Endothelial cell of umbilical vein (primary cell): ENCODE measurements at regions not wholly inside any gene's neighbourhood (a gene's known extent, or its start where the extent isn't known, plus 50 kb on each side); places are given as distances from the start of the nearest gene placed in this dataset.

Experiments
- BruUV-seq: library from RNA; stranded (reverse); fragments of 400-500 nt; replicated peaks from 2 replicates; lab custom pipeline; 2021; lab: Mats Ljungman, UMichigan
- CTCF ChIA-PET: fragments of 300-600, 350-600 bp; sonication (Branson Sonifier 250); formaldehyde crosslinking; loops from one replicate; lab custom pipeline; 2021; ENCODE audit warnings: antibody characterized with exemption, inconsistent platforms; lab: Charles Lee
- POLR2A ChIA-PET: fragments of 300-600, 350-600 bp; sonication (Branson Sonifier 250); formaldehyde crosslinking; loops from one replicate; lab custom pipeline; 2021; ENCODE audit warnings: antibody characterized with exemption, inconsistent platforms; lab: Charles Lee
- DNase-seq: peaks from one replicate; pipeline ENCODE4 v3.0.0-alpha.2; 2011; ENCODE audit warnings: low read depth, low spot score
- FAIRE-seq: peaks from 2 replicates; lab custom pipeline; 2011; peaks lifted over from hg19 to GRCh38; lab: Jason Lieb, UNC
- H2AFZ ChIP-seq: 2 replicates; pipeline ENCODE4 v1.6.0; 2012; ENCODE audit warnings: low read depth, low read length, control low read depth, inconsistent platforms
- H3K27ac ChIP-seq: 2 replicates; pipeline ENCODE4 v1.5.1; 2011; ENCODE audit warnings: low read depth, mild to moderate bottlenecking, control low read depth, low read length, moderate library complexity; ENCODE audit not compliant: insufficient read depth
- H3K27me3 ChIP-seq, 2 experiments: 2 replicates each; pipeline versions ENCODE4 v1.6.0 to v1.6.1; 2011; ENCODE audit warnings: low read length in 2 of 2, mixed read lengths in 1 of 2; ENCODE audit not compliant: control insufficient read depth in 2 of 2, insufficient read depth in 2 of 2
- H3K36me3 ChIP-seq, 2 experiments: 2 replicates in 1 of 2; 3 replicates in 1 of 2; pipeline ENCODE4 v1.5.1; 2011; ENCODE audit warnings: low read length in 2 of 2, mild to moderate bottlenecking in 1 of 2, moderate library complexity in 1 of 2; ENCODE audit not compliant: control insufficient read depth in 2 of 2, insufficient read depth in 2 of 2; ENCODE audit errors: extremely low read depth in 1 of 2
- H3K4me1 ChIP-seq: 3 replicates; pipeline ENCODE4 v1.5.1; 2011; ENCODE audit warnings: mild to moderate bottlenecking, low read length; ENCODE audit not compliant: control insufficient read depth, insufficient read depth; ENCODE audit errors: extremely low read depth
- H3K4me2 ChIP-seq: 2 replicates; pipeline ENCODE4 v1.6.1; 2011; ENCODE audit warnings: low read length, control low read depth, mixed read lengths; ENCODE audit not compliant: insufficient read depth
- H3K4me3 ChIP-seq, 3 experiments: fragments of 200-600 bp in 1 of 3; sonication (generic), shearing (Covaris generic) in 1 of 3; replicated peaks in 1 of 3; 2 replicates each; pipeline ENCODE4 v1.5.1; 2011 to 2016; ENCODE audit warnings: control low read depth in 3 of 3, low read length in 3 of 3, mild to moderate bottlenecking in 2 of 3, inconsistent platforms in 1 of 3, low read depth in 1 of 3, moderate library complexity in 1 of 3; ENCODE audit not compliant: insufficient read depth in 1 of 3
- H3K79me2 ChIP-seq: 2 replicates; pipeline ENCODE4 v1.6.0; 2012; ENCODE audit warnings: low read length, inconsistent platforms; ENCODE audit not compliant: control insufficient read depth, insufficient read depth
- H3K9ac ChIP-seq: replicated peaks from 2 replicates; pipeline ENCODE3; 2011; ENCODE audit warnings: low read length, control low read depth; ENCODE audit not compliant: insufficient read depth; ENCODE audit errors: extremely low read depth
- H3K9me1 ChIP-seq: replicated peaks from 3 replicates; pipeline ENCODE4 v1.6.0; 2011; ENCODE audit warnings: mild to moderate bottlenecking, low read length; ENCODE audit not compliant: control insufficient read depth, insufficient read depth; ENCODE audit errors: extremely low read depth
- H3K9me3 ChIP-seq: replicated peaks from 2 replicates; pipeline ENCODE4 v1.5.1; 2012; ENCODE audit warnings: low read length, inconsistent platforms; ENCODE audit not compliant: control insufficient read depth, insufficient read depth
- H4K20me1 ChIP-seq: replicated peaks from 2 replicates; pipeline ENCODE3; 2011; ENCODE audit warnings: mild to moderate bottlenecking, low read length; ENCODE audit not compliant: control insufficient read depth, insufficient read depth; ENCODE audit errors: extremely low read depth
- EZH2 ChIP-seq: IDR thresholded peaks from 2 replicates; pipeline ENCODE4 v1.6.1; 2012; ENCODE audit warnings: borderline replicate concordance, low read depth, mild to moderate bottlenecking, moderate library complexity, low read length, inconsistent platforms; ENCODE audit not compliant: severe bottlenecking
- FOS ChIP-seq: IDR thresholded peaks from 2 replicates; pipeline ENCODE4 v1.6.1; 2011; ENCODE audit warnings: mild to moderate bottlenecking, low read length, moderate library complexity, borderline replicate concordance; ENCODE audit not compliant: insufficient read depth
- GATA2 ChIP-seq: IDR thresholded peaks from 2 replicates; pipeline ENCODE4 v1.7.0; 2011; ENCODE audit warnings: low read depth, mild to moderate bottlenecking, moderate library complexity, mixed read lengths, low read length; ENCODE audit not compliant: insufficient read length, insufficient read depth
- JUN ChIP-seq: IDR thresholded peaks from 2 replicates; pipeline ENCODE4 v1.6.1; 2011; ENCODE audit warnings: borderline replicate concordance, low read depth; ENCODE audit not compliant: insufficient read length, insufficient read depth
- MYC ChIP-seq: IDR thresholded peaks from one replicate; pipeline ENCODE4 v1.6.1; 2011; ENCODE audit warnings: mild to moderate bottlenecking, low read depth, low read length
- POLR2A ChIP-seq: IDR thresholded peaks from 2 replicates; pipeline ENCODE4 v1.6.1; 2012; ENCODE audit warnings: low read depth, mild to moderate bottlenecking, control low read depth, low read length
- POLR2AphosphoS5 ChIP-seq: IDR thresholded peaks from 2 replicates; pipeline ENCODE4 v1.6.1; 2012; ENCODE audit warnings: low read depth, mild to moderate bottlenecking, control low read depth, low read length, moderate library complexity; ENCODE audit not compliant: insufficient read depth
- dilution Hi-C: fragments of 300-500 bp; cut with MboI; formaldehyde crosslinking; loops from one replicate; pipeline ENCODE4 v1.15.0; 2019; ENCODE audit warnings: low sequenced_read_pairs; ENCODE audit not compliant: extremely low pct_ligation_motif_present
- intact Hi-C: fragments of 100-400 bp; cut with micrococcal nuclease; formaldehyde crosslinking; loops from one replicate; pipeline ENCODE4 v1.10.0; 2022
- TF ChIP-seq, protein P1 (sequence below), 2 donors: IDR thresholded peaks; 1 replicate in 1 of 2; 2 replicates in 1 of 2; pipeline ENCODE4 v1.5.1; 2011; ENCODE audit warnings: low read length in 2 of 2, mild to moderate bottlenecking in 2 of 2, moderate library complexity in 2 of 2, control low read depth in 1 of 2, inconsistent platforms in 1 of 2, low read depth in 1 of 2; ENCODE audit not compliant: insufficient read depth in 1 of 2; ENCODE audit errors: extremely low read depth in 1 of 2
- TF ChIP-seq, protein P2 (sequence below): IDR thresholded peaks from 2 replicates; pipeline ENCODE4 v1.6.1; 2011; ENCODE audit not compliant: insufficient read depth, insufficient read length

DNA sequence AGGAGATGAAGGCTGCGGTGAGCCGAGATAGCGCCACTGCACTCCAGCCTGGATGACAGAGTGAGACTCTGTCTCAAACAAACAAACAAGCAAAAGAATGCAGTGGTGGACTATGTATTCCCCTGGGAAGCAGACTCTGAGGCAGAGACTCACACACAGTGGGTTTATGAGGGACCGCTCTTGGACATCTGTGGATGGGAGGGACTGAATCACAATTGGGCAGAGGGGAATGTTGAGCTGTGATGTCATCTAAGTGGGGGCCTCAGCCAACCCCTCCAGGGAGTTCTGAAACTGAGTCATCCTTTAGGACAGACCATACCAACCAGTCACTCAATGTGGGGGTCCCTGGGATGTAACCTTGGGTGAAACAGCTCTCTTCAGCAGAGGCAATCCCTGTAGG lies 151.0 kb downstream of the SUDS3 start:
- no peak overlapping the region for H3K9ac ChIP-seq
- H3K9me3 ChIP-seq = peaks cover 2% of the 10 kb centered on the region
- H2AFZ ChIP-seq = no peak overlapping the region
- no peak overlapping the region for H3K27ac ChIP-seq
- no peaks in the 10 kb centered on the region for H3K36me3 ChIP-seq
- dilution Hi-C loops = no loop called here
- no peak for TF ChIP-seq GATA2
- no peak for TF ChIP-seq FOS
- TF ChIP-seq POLR2AphosphoS5 = no peak
- no peak for TF ChIP-seq EZH2
- TF ChIP-seq, protein P1, sequence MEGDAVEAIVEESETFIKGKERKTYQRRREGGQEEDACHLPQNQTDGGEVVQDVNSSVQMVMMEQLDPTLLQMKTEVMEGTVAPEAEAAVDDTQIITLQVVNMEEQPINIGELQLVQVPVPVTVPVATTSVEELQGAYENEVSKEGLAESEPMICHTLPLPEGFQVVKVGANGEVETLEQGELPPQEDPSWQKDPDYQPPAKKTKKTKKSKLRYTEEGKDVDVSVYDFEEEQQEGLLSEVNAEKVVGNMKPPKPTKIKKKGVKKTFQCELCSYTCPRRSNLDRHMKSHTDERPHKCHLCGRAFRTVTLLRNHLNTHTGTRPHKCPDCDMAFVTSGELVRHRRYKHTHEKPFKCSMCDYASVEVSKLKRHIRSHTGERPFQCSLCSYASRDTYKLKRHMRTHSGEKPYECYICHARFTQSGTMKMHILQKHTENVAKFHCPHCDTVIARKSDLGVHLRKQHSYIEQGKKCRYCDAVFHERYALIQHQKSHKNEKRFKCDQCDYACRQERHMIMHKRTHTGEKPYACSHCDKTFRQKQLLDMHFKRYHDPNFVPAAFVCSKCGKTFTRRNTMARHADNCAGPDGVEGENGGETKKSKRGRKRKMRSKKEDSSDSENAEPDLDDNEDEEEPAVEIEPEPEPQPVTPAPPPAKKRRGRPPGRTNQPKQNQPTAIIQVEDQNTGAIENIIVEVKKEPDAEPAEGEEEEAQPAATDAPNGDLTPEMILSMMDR (IDR thresholded peaks at IDR 0.05; ENCODE audit: extremely low read depth in 1 of 2, insufficient read depth in 1 of 2, low read depth in 1 of 2, low read length in 2 of 2) = no peak
- TF ChIP-seq, protein P2, sequence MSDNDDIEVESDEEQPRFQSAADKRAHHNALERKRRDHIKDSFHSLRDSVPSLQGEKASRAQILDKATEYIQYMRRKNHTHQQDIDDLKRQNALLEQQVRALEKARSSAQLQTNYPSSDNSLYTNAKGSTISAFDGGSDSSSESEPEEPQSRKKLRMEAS = no peak
- TF ChIP-seq POLR2A = no peak
- no peak for TF ChIP-seq MYC
- no peak for TF ChIP-seq JUN
- no peak for FAIRE-seq
- ChIA-PET CTCF (no interaction called here), POLR2A (no interaction called here)
- H3K9me1 ChIP-seq = no peaks in the 10 kb centered on the region
- no peaks in the 10 kb centered on the region for H4K20me1 ChIP-seq
- no peaks in the 10 kb centered on the region for H3K4me1 ChIP-seq
- no peaks in the 10 kb centered on the region for H3K27me3 ChIP-seq
- H3K4me2 ChIP-seq = no peak overlapping the region
- H3K79me2 ChIP-seq = no peaks in the 10 kb centered on the region
- no peak overlapping the region for H3K4me3 ChIP-seq
- intact Hi-C loops = no loop called here
- no TSS peak for BruUV-seq
- no peak for DNase-seq
